DND-41 (cell line): ENCODE measurements at regions not wholly inside any gene's neighbourhood (a gene's known extent, or its start where the extent isn't known, plus 50 kb on each side); places are given as distances from the start of the nearest gene placed in this dataset.

ENCODE experiments used
- ATAC-seq: fragments of 200-7000 bp; cut with Tn5 transposase; 3 replicates; pipeline ENCODE4 v1.9.1; 2021; ENCODE audit warnings: low read depth; ENCODE audit not compliant: insufficient read depth
- DNase-seq: peaks from one replicate; pipeline ENCODE4 v3.0.0-alpha.2; 2020
- H2AFZ ChIP-seq: 2 replicates; pipeline ENCODE4 v1.6.0; 2012; ENCODE audit warnings: low read depth, low read length
- H3K27ac ChIP-seq: 2 replicates; pipeline ENCODE4 v1.5.1; 2012; ENCODE audit warnings: low read length, inconsistent platforms
- H3K27me3 ChIP-seq: fragments of 200-600 bp; sonication (generic); 2 replicates; pipeline ENCODE4 v1.6.0; 2012; ENCODE audit warnings: low read length, mild to moderate bottlenecking, inconsistent platforms; ENCODE audit not compliant: insufficient read depth, poor library complexity
- H3K36me3 ChIP-seq: 2 replicates; pipeline ENCODE4 v1.5.1; 2012; ENCODE audit warnings: low read length, inconsistent platforms; ENCODE audit not compliant: insufficient read depth
- H3K4me1 ChIP-seq: 2 replicates; pipeline ENCODE4 v1.5.1; 2012; ENCODE audit warnings: mild to moderate bottlenecking, low read length; ENCODE audit not compliant: insufficient read depth
- H3K4me2 ChIP-seq: 2 replicates; pipeline ENCODE4 v1.6.0; 2012; ENCODE audit warnings: mild to moderate bottlenecking, moderate library complexity, low read length, inconsistent platforms; ENCODE audit not compliant: insufficient read depth
- H3K4me3 ChIP-seq, 2 experiments: fragments of 200-600 bp in 1 of 2; shearing (Covaris generic) in 1 of 2; 2 replicates each; pipeline ENCODE4 v1.5.1; 2012 to 2016; ENCODE audit warnings: inconsistent platforms in 2 of 2, low read length in 2 of 2, mild to moderate bottlenecking in 2 of 2, low read depth in 1 of 2, moderate library complexity in 1 of 2
- H3K79me2 ChIP-seq: 2 replicates; pipeline ENCODE4 v1.6.0; 2012; ENCODE audit warnings: low read length, inconsistent platforms; ENCODE audit not compliant: insufficient read depth
- H3K9ac ChIP-seq: 2 replicates; pipeline ENCODE4 v1.6.0; 2012; ENCODE audit warnings: low read depth, mild to moderate bottlenecking, inconsistent platforms, low read length, moderate library complexity
- H3K9me3 ChIP-seq: 2 replicates; pipeline ENCODE4 v1.5.1; 2012; ENCODE audit warnings: low read length, moderate library complexity, mild to moderate bottlenecking, inconsistent platforms; ENCODE audit not compliant: insufficient read depth, severe bottlenecking
- H4K20me1 ChIP-seq: 2 replicates; pipeline ENCODE4 v1.6.0; 2012; ENCODE audit warnings: low read length; ENCODE audit not compliant: insufficient read depth
- EZH2 ChIP-seq: IDR thresholded peaks from 3 replicates; pipeline ENCODE4 v1.6.1; 2012; ENCODE audit warnings: borderline replicate concordance, low read depth, mild to moderate bottlenecking, moderate library complexity, low read length, inconsistent platforms; ENCODE audit not compliant: severe bottlenecking
- TF ChIP-seq, protein P1 (sequence below): IDR thresholded peaks from 2 replicates; pipeline ENCODE4 v1.5.1; 2012; ENCODE audit warnings: borderline replicate concordance, low read length, moderate library complexity, mild to moderate bottlenecking; ENCODE audit not compliant: poor library complexity, severe bottlenecking; ENCODE audit errors: extremely low read depth

DNA sequence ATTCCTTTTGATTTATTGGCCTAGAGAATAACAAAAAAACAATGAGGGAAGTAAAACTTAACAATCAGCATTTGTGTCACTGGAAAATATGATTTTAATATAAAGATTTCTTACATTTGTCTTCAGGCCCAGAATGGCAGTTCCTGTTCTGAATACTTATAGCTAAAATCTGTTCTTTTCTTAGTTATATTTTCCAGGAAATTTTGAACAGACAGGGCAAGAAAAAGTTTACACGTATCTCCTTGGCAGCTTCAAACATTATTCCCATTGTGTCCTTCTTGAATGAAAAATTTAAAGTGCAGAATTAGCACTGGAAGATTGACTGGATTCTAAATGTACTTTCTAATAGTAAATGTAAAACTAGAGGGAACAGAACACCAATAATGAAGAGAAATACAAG lies 1454.0 kb upstream of the PIK3C3 start:
- no peak for DNase-seq
- ATAC-seq: no peak
- no peak overlapping the region for H3K4me2 ChIP-seq
- no peaks in the 10 kb centered on the region for H3K36me3 ChIP-seq
- no peaks in the 10 kb centered on the region for H3K4me1 ChIP-seq
- no peak overlapping the region for H3K4me3 ChIP-seq
- no peak overlapping the region for H3K9ac ChIP-seq
- no peaks in the 10 kb centered on the region for H3K27me3 ChIP-seq
- TF ChIP-seq EZH2: no peak
- TF ChIP-seq, protein P1, sequence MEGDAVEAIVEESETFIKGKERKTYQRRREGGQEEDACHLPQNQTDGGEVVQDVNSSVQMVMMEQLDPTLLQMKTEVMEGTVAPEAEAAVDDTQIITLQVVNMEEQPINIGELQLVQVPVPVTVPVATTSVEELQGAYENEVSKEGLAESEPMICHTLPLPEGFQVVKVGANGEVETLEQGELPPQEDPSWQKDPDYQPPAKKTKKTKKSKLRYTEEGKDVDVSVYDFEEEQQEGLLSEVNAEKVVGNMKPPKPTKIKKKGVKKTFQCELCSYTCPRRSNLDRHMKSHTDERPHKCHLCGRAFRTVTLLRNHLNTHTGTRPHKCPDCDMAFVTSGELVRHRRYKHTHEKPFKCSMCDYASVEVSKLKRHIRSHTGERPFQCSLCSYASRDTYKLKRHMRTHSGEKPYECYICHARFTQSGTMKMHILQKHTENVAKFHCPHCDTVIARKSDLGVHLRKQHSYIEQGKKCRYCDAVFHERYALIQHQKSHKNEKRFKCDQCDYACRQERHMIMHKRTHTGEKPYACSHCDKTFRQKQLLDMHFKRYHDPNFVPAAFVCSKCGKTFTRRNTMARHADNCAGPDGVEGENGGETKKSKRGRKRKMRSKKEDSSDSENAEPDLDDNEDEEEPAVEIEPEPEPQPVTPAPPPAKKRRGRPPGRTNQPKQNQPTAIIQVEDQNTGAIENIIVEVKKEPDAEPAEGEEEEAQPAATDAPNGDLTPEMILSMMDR: no peak
- H2AFZ ChIP-seq: no peak overlapping the region
- H3K9me3 ChIP-seq: no peaks in the 10 kb centered on the region
- H3K27ac ChIP-seq: no peak overlapping the region
- H3K79me2 ChIP-seq: no peaks in the 10 kb centered on the region
- H4K20me1 ChIP-seq: no peaks in the 10 kb centered on the region

GRCh38 chr18:40494603-40495002 lies 1460.4 kb upstream of the PIK3C3 start:
- no peak overlapping the region for H2AFZ ChIP-seq
- H3K36me3 ChIP-seq: no peaks in the 10 kb centered on the region
- no peaks in the 10 kb centered on the region for H3K9me3 ChIP-seq
- no peaks in the 10 kb centered on the region for H4K20me1 ChIP-seq
- ATAC-seq (no peak), DNase-seq (no peak)
- no peaks in the 10 kb centered on the region for H3K79me2 ChIP-seq
- H3K4me2 ChIP-seq: no peak overlapping the region
- TF ChIP-seq EZH2: no peak
- TF ChIP-seq, protein P1: no peak
- H3K9ac ChIP-seq: no peak overlapping the region
- H3K27me3 ChIP-seq: no peaks in the 10 kb centered on the region
- no peak overlapping the region for H3K4me3 ChIP-seq
- no peaks in the 10 kb centered on the region for H3K4me1 ChIP-seq
- no peak overlapping the region for H3K27ac ChIP-seq

GRCh38 chr18:40493316-40493715 lies 1461.7 kb upstream of the PIK3C3 start:
- no peaks in the 10 kb centered on the region for H3K36me3 ChIP-seq
- no peak overlapping the region for H3K4me2 ChIP-seq
- H3K4me1 ChIP-seq: no peaks in the 10 kb centered on the region
- DNase-seq (no peak), ATAC-seq (no peak)
- H2AFZ ChIP-seq: no peak overlapping the region
- H3K79me2 ChIP-seq: no peaks in the 10 kb centered on the region
- no peaks in the 10 kb centered on the region for H4K20me1 ChIP-seq
- no peak overlapping the region for H3K9ac ChIP-seq
- H3K27ac ChIP-seq: no peak overlapping the region
- TF ChIP-seq, protein P1: no peak
- TF ChIP-seq EZH2: no peak
- no peaks in the 10 kb centered on the region for H3K9me3 ChIP-seq
- no peaks in the 10 kb centered on the region for H3K27me3 ChIP-seq
- no peak overlapping the region for H3K4me3 ChIP-seq

DNA sequence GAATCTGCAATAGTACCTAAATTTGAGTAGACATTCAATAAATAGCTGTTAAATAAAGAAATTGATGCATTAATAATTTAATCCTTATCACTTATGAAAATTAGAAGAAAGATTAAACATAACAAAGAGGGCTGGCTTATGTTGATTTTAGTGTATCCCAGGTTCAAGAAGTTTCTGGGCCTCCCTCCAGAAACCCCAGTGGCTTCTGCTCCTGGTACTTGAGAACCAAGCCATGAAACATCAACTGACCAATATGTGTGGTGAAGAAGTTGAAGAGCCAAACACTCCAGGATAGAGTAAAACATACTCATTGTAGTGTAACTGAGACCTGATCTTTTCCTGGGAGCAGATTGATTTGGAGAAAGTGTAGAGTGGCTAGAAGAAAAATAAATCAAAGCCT lies 1465.7 kb upstream of the PIK3C3 start:
- H3K27ac ChIP-seq: no peak overlapping the region
- no peaks in the 10 kb centered on the region for H3K36me3 ChIP-seq
- no peaks in the 10 kb centered on the region for H4K20me1 ChIP-seq
- no peak overlapping the region for H2AFZ ChIP-seq
- no peak overlapping the region for H3K4me2 ChIP-seq
- no peak overlapping the region for H3K4me3 ChIP-seq
- H3K79me2 ChIP-seq: no peaks in the 10 kb centered on the region
- H3K27me3 ChIP-seq: no peaks in the 10 kb centered on the region
- H3K9ac ChIP-seq: no peak overlapping the region
- H3K4me1 ChIP-seq: no peaks in the 10 kb centered on the region
- no peaks in the 10 kb centered on the region for H3K9me3 ChIP-seq
- DNase-seq (no peak), ATAC-seq (no peak)
- no peak for TF ChIP-seq EZH2
- TF ChIP-seq, protein P1: no peak
